HG03342 (cell line): ENCODE measurements at regions not wholly inside any gene's neighbourhood (a gene's known extent, or its start where the extent isn't known, plus 50 kb on each side); places are given as distances from the start of the nearest gene placed in this dataset.

ENCODE experiments used
- ATAC-seq: cut with Tn5 transposase; IDR thresholded peaks from one replicate; pipeline ENCODE4 v1.9.1; 2021; ENCODE audit warnings: mild to moderate bottlenecking, moderate library complexity; ENCODE audit not compliant: unreplicated experiment

GRCh38 chr1:218633238-218633988 lies 288.3 kb downstream of the TGFB2 start:
- ATAC-seq, result no peak

GRCh38 chr1:218634212-218634611 lies 289.1 kb downstream of the TGFB2 start:
- ATAC-seq, result no peak

- ATAC-seq, result no peak
These were observed 291.4 kb downstream of the TGFB2 start for GRCh38 chr1:218636548-218636947.

- no peak for ATAC-seq
These were observed 295.0 kb downstream of the TGFB2 start for GRCh38 chr1:218640173-218640572.

- ATAC-seq, result no peak
These were observed 297.2 kb downstream of the TGFB2 start for GRCh38 chr1:218642033-218642948.

- no peak for ATAC-seq
These were observed 298.1 kb downstream of the TGFB2 start for GRCh38 chr1:218643281-218643680.

- no peak for ATAC-seq
These were observed 298.8 kb downstream of the TGFB2 start for GRCh38 chr1:218643926-218644325.

- ATAC-seq, result no peak
These were observed 301.2 kb downstream of the TGFB2 start for GRCh38 chr1:218646288-218646687.

GRCh38 chr1:218656301-218657037 lies 311.3 kb downstream of the TGFB2 start:
- ATAC-seq, result no peak

- ATAC-seq, result no peak
These were observed 313.1 kb downstream of the TGFB2 start for GRCh38 chr1:218658269-218658668.

- ATAC-seq, result no peak
These were observed 313.8 kb downstream of the TGFB2 start for GRCh38 chr1:218658899-218659298.

GRCh38 chr1:218659911-218660677 lies 315.0 kb downstream of the TGFB2 start:
- ATAC-seq, result no peak

- no peak for ATAC-seq
These were observed 315.5 kb downstream of the TGFB2 start for GRCh38 chr1:218660678-218661053.

GRCh38 chr1:218661411-218661810 lies 316.3 kb downstream of the TGFB2 start:
- ATAC-seq, result no peak

- no peak for ATAC-seq
These were observed 319.4 kb downstream of the TGFB2 start for GRCh38 chr1:218664385-218665170.

GRCh38 chr1:218665221-218665620 lies 320.1 kb downstream of the TGFB2 start:
- no peak for ATAC-seq

- ATAC-seq, result no peak
These were observed 321.1 kb downstream of the TGFB2 start for GRCh38 chr1:218666263-218666662.

- no peak for ATAC-seq
These were observed 322.8 kb downstream of the TGFB2 start for GRCh38 chr1:218667781-218668516.

GRCh38 chr1:218669431-218669830 lies 324.3 kb downstream of the TGFB2 start:
- no peak for ATAC-seq
